Gastroesophageal sphincter (tissue), 4 donors: ENCODE measurements at regions not wholly inside any gene's neighbourhood (a gene's known extent, or its start where the extent isn't known, plus 50 kb on each side); places are given as distances from the start of the nearest gene placed in this dataset.

Source experiments
- ATAC-seq: fragments of 150-250 bp; one replicate; pipeline ENCODE4 v1.9.1; 2016; ENCODE audit warnings: mild to moderate bottlenecking, moderate library complexity
- H3K27ac ChIP-seq, 4 donors: fragments of 200-600 bp; sonication (generic) in 3 of 4; 1 replicate in 3 of 4; 2 replicates in 1 of 4; pipeline ENCODE4 v1.5.1; 2016 to 2019
- H3K27me3 ChIP-seq: fragments of 200-600 bp; sonication (generic); one replicate; pipeline ENCODE4 v1.5.1; 2019
- H3K36me3 ChIP-seq, 2 donors: fragments of 200-600 bp; sonication (generic); one replicate each; pipeline ENCODE4 v1.5.1; 2019; ENCODE audit warnings: control low read depth in 1 of 2
- H3K4me1 ChIP-seq, 3 donors: fragments of 200-600 bp; sonication (generic); 1 replicate in 2 of 3; 2 replicates in 1 of 3; pipeline ENCODE4 v1.5.1; 2016 to 2019; ENCODE audit warnings: control low read depth in 2 of 3
- H3K4me3 ChIP-seq, 2 donors: fragments of 200-600 bp; sonication (generic); one replicate each; pipeline ENCODE4 v1.5.1; 2019; ENCODE audit warnings: mild to moderate bottlenecking in 1 of 2, moderate library complexity in 1 of 2
- H3K9me3 ChIP-seq, 3 donors: fragments of 200-600 bp; sonication (generic); one replicate each; pipeline ENCODE4 v1.5.1; 2017 to 2019; ENCODE audit warnings: control low read depth in 2 of 3
- CTCF ChIP-seq, 4 experiments: fragments of 200-600 bp in 2 of 4; fragments of 450-650 bp in 2 of 4; sonication (generic) in 1 of 4; IDR thresholded peaks; one replicate each; pipeline ENCODE4 v1.5.1; 2017 to 2019; ENCODE audit warnings: antibody characterized with exemption in 4 of 4, mild to moderate bottlenecking in 2 of 4, moderate library complexity in 2 of 4
- EP300 ChIP-seq: sonication (generic); formaldehyde crosslinking; IDR thresholded peaks from one replicate; pipeline ENCODE4 v1.6.1; 2017; ENCODE audit warnings: antibody characterized with exemption, mild to moderate bottlenecking
- POLR2A ChIP-seq, 2 donors: fragments of 450-650 bp; IDR thresholded peaks; one replicate each; pipeline ENCODE4 v1.6.1; 2017; ENCODE audit warnings: antibody characterized with exemption in 2 of 2, mild to moderate bottlenecking in 2 of 2, moderate library complexity in 1 of 2
- POLR2AphosphoS5 ChIP-seq: sonication (generic); formaldehyde crosslinking; IDR thresholded peaks from one replicate; pipeline ENCODE4 v1.6.1; 2017; ENCODE audit warnings: antibody characterized with exemption
- WGBS, 2 donors: methylation state at CpG; one replicate each; pipeline ENCODE4 v1.1.5; 2018; ENCODE audit warnings: low coverage in 1 of 2; 5-methylcytosine and 5-hydroxymethylcytosine counted together

GRCh38 chr14:65263177-65263788, 149.2 kb upstream of the FUT8 start:
- no peaks in the 10 kb centered on the region for H3K36me3 ChIP-seq
- H3K9me3 ChIP-seq: peaks cover 0 to 21% (median 0%) of the 10 kb centered on the region in 3 donors
- no peak for ATAC-seq
- 40 to 78% methylated on average over 1 to 3 of the region's 6 CpGs for WGBS, 2 donors
- no peak overlapping the region for H3K4me3 ChIP-seq
- no peak for TF ChIP-seq CTCF (IDR thresholded peaks at IDR 0.05)
- TF ChIP-seq POLR2AphosphoS5: no peak
- no peak for TF ChIP-seq POLR2A (IDR thresholded peaks at IDR 0.05)
- TF ChIP-seq EP300: no peak
- H3K27ac ChIP-seq: no peak overlapping the region
- H3K27me3 ChIP-seq: no peaks in the 10 kb centered on the region
- no peaks in the 10 kb centered on the region for H3K4me1 ChIP-seq

- ATAC-seq: no peak
- Histone ChIP-seq H3K27ac (no peak overlapping the region), H3K36me3 (no peaks in the 10 kb centered on the region), H3K9me3 (no peaks in the 10 kb centered on the region), H3K4me3 (no peak overlapping the region), H3K27me3 (no peaks in the 10 kb centered on the region), H3K4me1 (no peaks in the 10 kb centered on the region)
- 79 to 100% methylated on average over 3 to 5 of the region's 5 CpGs for WGBS, 2 donors
- no peak for TF ChIP-seq POLR2A (IDR thresholded peaks at IDR 0.05)
- TF ChIP-seq POLR2AphosphoS5: no peak
- TF ChIP-seq EP300: no peak
- no peak for TF ChIP-seq CTCF (IDR thresholded peaks at IDR 0.05)
These were observed 144.7 kb upstream of the FUT8 start for GRCh38 chr14:65267856-65268255.

- no peaks in the 10 kb centered on the region for H3K9me3 ChIP-seq
- H3K27me3 ChIP-seq: no peaks in the 10 kb centered on the region
- 89 to 100% methylated on average over 2 to 5 of the region's 5 CpGs for WGBS, 2 donors
- no peak for ATAC-seq
- H3K4me1 ChIP-seq: no peaks in the 10 kb centered on the region
- TF ChIP-seq EP300 (no peak), POLR2A (IDR thresholded peaks at IDR 0.05) (no peak), POLR2AphosphoS5 (no peak), CTCF (IDR thresholded peaks at IDR 0.05) (no peak)
- H3K36me3 ChIP-seq: no peaks in the 10 kb centered on the region
- H3K27ac ChIP-seq: no peak overlapping the region
- no peak overlapping the region for H3K4me3 ChIP-seq
These were observed 143.9 kb upstream of the FUT8 start for GRCh38 chr14:65268594-65268993.

- no peaks in the 10 kb centered on the region for H3K27me3 ChIP-seq
- no peak for ATAC-seq
- no peaks in the 10 kb centered on the region for H3K9me3 ChIP-seq
- H3K4me1 ChIP-seq: no peaks in the 10 kb centered on the region
- H3K36me3 ChIP-seq: no peaks in the 10 kb centered on the region
- H3K27ac ChIP-seq: no peak overlapping the region
- H3K4me3 ChIP-seq: no peak overlapping the region
- TF ChIP-seq POLR2AphosphoS5: no peak
- no peak for TF ChIP-seq CTCF (IDR thresholded peaks at IDR 0.05)
- TF ChIP-seq POLR2A (IDR thresholded peaks at IDR 0.05): no peak
- no peak for TF ChIP-seq EP300
- WGBS, 2 donors: 75% methylated on average over 1 of the region's 1 CpG; no CpG with 5 or more reads in 1 of the 2 donors
These were observed 142.8 kb upstream of the FUT8 start for GRCh38 chr14:65269732-65270131.

DNA sequence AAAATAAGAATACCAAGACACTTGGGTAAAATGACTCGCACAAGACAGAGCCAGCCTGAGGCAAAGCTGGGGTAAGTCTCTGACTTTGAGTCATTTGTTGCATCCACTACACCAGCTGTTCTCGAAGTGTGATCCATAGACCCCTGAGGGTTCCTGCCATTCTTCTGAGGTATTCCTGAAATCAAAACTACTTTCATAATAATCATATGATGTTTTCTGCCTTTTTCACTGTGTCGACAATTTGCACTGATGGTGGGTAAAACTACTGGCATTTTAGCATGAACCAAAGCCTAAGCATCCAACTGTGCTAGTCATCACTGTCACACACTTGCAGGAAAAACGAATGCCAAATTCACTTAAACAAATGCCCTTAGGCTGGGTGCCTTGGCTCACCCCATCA, 135.5 kb upstream of the FUT8 start:
- H3K36me3 ChIP-seq: no peaks in the 10 kb centered on the region
- no peaks in the 10 kb centered on the region for H3K9me3 ChIP-seq
- no peak overlapping the region for H3K4me3 ChIP-seq
- TF ChIP-seq POLR2A (IDR thresholded peaks at IDR 0.05) (no peak), CTCF (IDR thresholded peaks at IDR 0.05) (no peak), POLR2AphosphoS5 (no peak), EP300 (no peak)
- no peak overlapping the region for H3K27ac ChIP-seq
- H3K27me3 ChIP-seq: no peaks in the 10 kb centered on the region
- ATAC-seq: no peak
- H3K4me1 ChIP-seq: peaks cover 0 to 3% (median 0%) of the 10 kb centered on the region in 3 donors
- WGBS, 2 donors: 84 to 85% methylated on average over 2 to 3 of the region's 4 CpGs
